ENCODE measurements at regions not wholly inside any gene's neighbourhood (a gene's known extent, or its start where the extent isn't known, plus 50 kb on each side); places are given as distances from the start of the nearest gene placed in this dataset.
A peak's percentile ranks its signal among the peaks of the same experiment; 100 is the strongest.

- Histone ChIP-seq H3K9me3 (ENCODE audit: low read length) (peaks cover 3% of the 10 kb centered on the region; the same call in 1 of the 2 replicates), H3K4me1 (ENCODE audit: insufficient read depth, low read length) (no peaks in the 10 kb centered on the region), H3K79me2 (ENCODE audit: insufficient read depth, low read length) (no peaks in the 10 kb centered on the region), H2AFZ (ENCODE audit: low read length) (no peak overlapping the region), H3K4me2 (ENCODE audit: low read depth, low read length) (no peak overlapping the region), H3K27ac (ENCODE audit: extremely low read length, insufficient read depth, low read length) (no peak overlapping the region), H3K27me3 (ENCODE audit: control insufficient read depth in 1 of 2, insufficient read depth in 2 of 2, low read length in 2 of 2) (no peaks in the 10 kb centered on the region), H3K9ac (ENCODE audit: insufficient read depth, low read depth, low read length) (no peak overlapping the region), H4K20me1 (ENCODE audit: insufficient read depth, low read length) (no peaks in the 10 kb centered on the region), H3K4me3 (replicated peaks in 1 of 3; ENCODE audit: insufficient read depth in 1 of 3, low read depth in 2 of 3, low read length in 3 of 3) (no peak overlapping the region), H3K36me3 (replicated peaks in 1 of 2; ENCODE audit: control insufficient read depth in 1 of 2, insufficient read depth in 2 of 2, low read length in 2 of 2) (no peaks in the 10 kb centered on the region)
- DNase-seq (ENCODE audit: low spot score) (no peak), ATAC-seq (no peak), FAIRE-seq (no peak)
- WGBS (ENCODE audit: low lambda C conversion rate): 0% methylated on average over 2 of the region's 2 CpGs
- in situ Hi-C loops (cut with HindIII; ENCODE audit: extremely low pct_ligation_motif_present, low pct_unique_long_range_greater_than_20kb): no loop called here
- intact Hi-C loops (cut with micrococcal nuclease; ENCODE audit: unreplicated experiment): no loop called here
- TF ChIP-seq ZNF678 (CRISPR knock-in tag; IDR thresholded peaks at IDR 0.05) (no peak), CREB1 (IDR thresholded peaks at IDR 0.05) (0 out of 2 replicates have a peak, but pooled peaks have one; percentile 38), CREB1 (CRISPR knock-in tag; IDR thresholded peaks at IDR 0.05) (no peak), DMTF1 (CRISPR knock-in tag; IDR thresholded peaks at IDR 0.05) (no peak), ZMYM3 (CRISPR knock-in tag; IDR thresholded peaks at IDR 0.05) (no peak)
- CTCF ChIA-PET (ENCODE audit: low intra/inter-chr PET ratio, low total read pairs): no interaction called here
- no TSS peak for BruUV-seq (replicated peaks)
- POLR2A ChIA-PET: no interaction called here
Measured at GRCh38 chr3:137332297-137332696, 374.5 kb downstream of the IL20RB start.

- Histone ChIP-seq H2AFZ (ENCODE audit: low read length) (no peak overlapping the region), H3K9me3 (ENCODE audit: low read length) (peaks cover 33% of the 10 kb centered on the region), H3K79me2 (ENCODE audit: insufficient read depth, low read length) (no peaks in the 10 kb centered on the region), H3K36me3 (replicated peaks in 1 of 2; ENCODE audit: control insufficient read depth in 1 of 2, insufficient read depth in 2 of 2, low read length in 2 of 2) (no peaks in the 10 kb centered on the region), H4K20me1 (ENCODE audit: insufficient read depth, low read length) (no peaks in the 10 kb centered on the region), H3K4me3 (replicated peaks in 1 of 3; ENCODE audit: insufficient read depth in 1 of 3, low read depth in 2 of 3, low read length in 3 of 3) (no peak overlapping the region), H3K4me1 (ENCODE audit: insufficient read depth, low read length) (no peaks in the 10 kb centered on the region), H3K4me2 (ENCODE audit: low read depth, low read length) (no peak overlapping the region), H3K9ac (ENCODE audit: insufficient read depth, low read depth, low read length) (no peak overlapping the region), H3K27me3 (ENCODE audit: control insufficient read depth in 1 of 2, insufficient read depth in 2 of 2, low read length in 2 of 2) (no peaks in the 10 kb centered on the region), H3K27ac (ENCODE audit: extremely low read length, insufficient read depth, low read length) (no peak overlapping the region)
- POLR2A ChIA-PET: no interaction called here
- CTCF ChIA-PET (ENCODE audit: low intra/inter-chr PET ratio, low total read pairs): no interaction called here
- ATAC-seq: no peak
- intact Hi-C loops (cut with micrococcal nuclease; ENCODE audit: unreplicated experiment) (no loop called here), in situ Hi-C loops (cut with HindIII; ENCODE audit: extremely low pct_ligation_motif_present, low pct_unique_long_range_greater_than_20kb) (no loop called here)
- no peak for DNase-seq (ENCODE audit: low spot score)
- FAIRE-seq: no peak
- 2% methylated on average over 7 of the region's 7 CpGs for WGBS (ENCODE audit: low lambda C conversion rate)
- BruUV-seq (replicated peaks): no TSS peak
- TF ChIP-seq TEF (CRISPR knock-in tag; IDR thresholded peaks at IDR 0.05) (no peak), RFXAP (CRISPR knock-in tag; IDR thresholded peaks at IDR 0.05; ENCODE audit: borderline replicate concordance) (no peak), ZNF234 (CRISPR knock-in tag; conservative IDR thresholded peaks at IDR 0.05) (no peak), ZNF691 (CRISPR knock-in tag; IDR thresholded peaks at IDR 0.05; ENCODE audit: borderline replicate concordance, low read depth) (no peak), ZSCAN20 (CRISPR knock-in tag; IDR thresholded peaks at IDR 0.05; ENCODE audit: borderline replicate concordance) (no peak), ZNF414 (CRISPR knock-in tag; IDR thresholded peaks at IDR 0.05) (no peak), ZSCAN25 (CRISPR knock-in tag; IDR thresholded peaks at IDR 0.05) (no peak), ZNF569 (CRISPR knock-in tag; IDR thresholded peaks at IDR 0.05; ENCODE audit: borderline replicate concordance) (no peak), ZNF207 (IDR thresholded peaks at IDR 0.05; ENCODE audit: borderline replicate concordance) (no peak), SRSF9 (IDR thresholded peaks at IDR 0.05; ENCODE audit: borderline replicate concordance, insufficient read depth, low read depth, low read length, poor library complexity, severe bottlenecking) (no peak), ZNF749 (CRISPR knock-in tag; IDR thresholded peaks at IDR 0.05; ENCODE audit: borderline replicate concordance) (no peak)
Measured at GRCh38 chr3:137335478-137335877, 377.7 kb downstream of the IL20RB start.

Measured in HepG2 (cell line).